HG02973 (cell line): ENCODE measurements at regions not wholly inside any gene's neighbourhood (a gene's known extent, or its start where the extent isn't known, plus 50 kb on each side); places are given as distances from the start of the nearest gene placed in this dataset.

Source experiments
- ATAC-seq: cut with Tn5 transposase; IDR thresholded peaks from one replicate; pipeline ENCODE4 v1.9.1; 2021; ENCODE audit warnings: moderate library complexity; ENCODE audit not compliant: unreplicated experiment

- no peak for ATAC-seq
These were observed 266.4 kb upstream of the TBC1D5 start for GRCh38 chr3:18008706-18009368.

- no peak for ATAC-seq
These were observed 265.5 kb upstream of the TBC1D5 start for GRCh38 chr3:18007980-18008379.

GRCh38 chr3:17995769-17996168 lies 253.3 kb upstream of the TBC1D5 start:
- ATAC-seq = no peak

- ATAC-seq = no peak
These were observed 251.7 kb upstream of the TBC1D5 start for GRCh38 chr3:17994167-17994566.

GRCh38 chr3:17990390-17990789 lies 248.0 kb upstream of the TBC1D5 start:
- no peak for ATAC-seq

- ATAC-seq = no peak
These were observed 244.0 kb upstream of the TBC1D5 start for GRCh38 chr3:17986348-17986816.

GRCh38 chr3:17985658-17986347 lies 243.4 kb upstream of the TBC1D5 start:
- ATAC-seq = no peak

- ATAC-seq = no peak
These were observed 240.7 kb upstream of the TBC1D5 start for GRCh38 chr3:17983106-17983505.

- no peak for ATAC-seq
These were observed 239.9 kb upstream of the TBC1D5 start for GRCh38 chr3:17982211-17982880.

GRCh38 chr3:17980863-17981262 lies 238.4 kb upstream of the TBC1D5 start:
- no peak for ATAC-seq

- no peak for ATAC-seq
These were observed 237.5 kb upstream of the TBC1D5 start for GRCh38 chr3:17979911-17980310.

- ATAC-seq = no peak
These were observed 236.8 kb upstream of the TBC1D5 start for GRCh38 chr3:17979252-17979651.

GRCh38 chr3:17974206-17974841 lies 231.9 kb upstream of the TBC1D5 start:
- no peak for ATAC-seq

- no peak for ATAC-seq
These were observed 230.8 kb upstream of the TBC1D5 start for GRCh38 chr3:17972959-17973906.

- no peak for ATAC-seq
These were observed 230.0 kb upstream of the TBC1D5 start for GRCh38 chr3:17972476-17972875.

GRCh38 chr3:17972030-17972429 lies 229.6 kb upstream of the TBC1D5 start:
- ATAC-seq = no peak

GRCh38 chr3:17969985-17970568 lies 227.6 kb upstream of the TBC1D5 start:
- ATAC-seq = no peak

GRCh38 chr3:17969244-17969643 lies 226.8 kb upstream of the TBC1D5 start:
- ATAC-seq = no peak

GRCh38 chr3:17967953-17968607 lies 225.6 kb upstream of the TBC1D5 start:
- no peak for ATAC-seq

- no peak for ATAC-seq
These were observed 224.7 kb upstream of the TBC1D5 start for GRCh38 chr3:17967111-17967510.
